Bone marrow (tissue), 2 donors: ENCODE measurements at regions not wholly inside any gene's neighbourhood (a gene's known extent, or its start where the extent isn't known, plus 50 kb on each side); places are given as distances from the start of the nearest gene placed in this dataset.
"Not testable (repeated sequence)": the region's sequence is repeated elsewhere in the genome, so short reads cannot be mapped to it uniquely, and the experiment has no call there.

ENCODE experiments used
- DNase-seq, 2 donors: peaks; one replicate each; lab custom pipeline; 2025; lab: John Stamatoyannopoulos, UW

GRCh38 chr3:81861593-81861992 is 100.1 kb upstream of the GBE1 start:
- DNase-seq = no peak

GRCh38 chr3:81859524-81859923 is 98.1 kb upstream of the GBE1 start:
- no peak for DNase-seq

GRCh38 chr3:81853431-81853830 is 92.0 kb upstream of the GBE1 start:
- no peak for DNase-seq

- DNase-seq = no peak
Measured at GRCh38 chr3:81851176-81851575, 89.7 kb upstream of the GBE1 start.

GRCh38 chr3:81846988-81847387 is 85.5 kb upstream of the GBE1 start:
- no peak for DNase-seq

- DNase-seq = peak in 1 of 2 donors; percentile 43
Measured at GRCh38 chr3:81841540-81841939, 80.1 kb upstream of the GBE1 start.

- DNase-seq = no peak
Measured at GRCh38 chr3:81839504-81840094, 78.2 kb upstream of the GBE1 start.

GRCh38 chr3:81838457-81838856 is 77.0 kb upstream of the GBE1 start:
- DNase-seq = no peak

- DNase-seq = no peak
Measured at GRCh38 chr3:81837071-81837593, 75.7 kb upstream of the GBE1 start.

- no peak for DNase-seq
Measured at GRCh38 chr3:81829937-81830336, 68.5 kb upstream of the GBE1 start.

- DNase-seq = not testable (repeated sequence)
Measured at GRCh38 chr3:81829272-81829671, 67.8 kb upstream of the GBE1 start.

GRCh38 chr3:81823882-81824395 is 62.5 kb upstream of the GBE1 start:
- DNase-seq = peak in 1 of 2 donors; percentile 86

- no peak for DNase-seq
Measured at GRCh38 chr3:81823086-81823485, 61.6 kb upstream of the GBE1 start.

- no peak for DNase-seq
Measured at GRCh38 chr3:81816473-81817250, 55.2 kb upstream of the GBE1 start.

- DNase-seq = not testable (repeated sequence)
Measured at GRCh38 chr3:81812098-81812497, 50.7 kb upstream of the GBE1 start.
